ENCODE measurements at regions not wholly inside any gene's neighbourhood (a gene's known extent, or its start where the extent isn't known, plus 50 kb on each side); places are given as distances from the start of the nearest gene placed in this dataset.
"Not testable (repeated sequence)": the region's sequence is repeated elsewhere in the genome, so short reads cannot be mapped to it uniquely, and the experiment has no call there.

DNA sequence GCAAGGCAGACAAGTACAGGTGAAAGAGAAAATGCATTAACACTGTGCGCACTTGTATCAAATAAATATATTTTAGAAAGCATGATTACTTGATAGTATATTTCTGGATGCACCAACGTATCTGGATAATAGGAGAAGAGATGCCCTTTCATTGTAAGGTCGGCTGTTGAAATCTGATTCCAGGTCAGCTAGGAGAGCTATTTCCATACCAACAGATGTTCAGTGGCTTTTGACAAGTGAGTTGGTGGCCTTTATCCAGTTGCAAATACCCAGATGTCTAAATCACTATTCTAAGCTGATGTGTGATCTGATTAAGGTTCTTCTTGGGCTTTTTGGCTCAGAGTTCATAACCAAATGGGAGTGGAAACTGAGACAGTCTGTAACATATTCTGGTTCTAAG is 128.2 kb upstream of the TBCA start:
- Mint-ChIP-seq H3K36me3 (no peaks in the 10 kb centered on the region), H3K9me3 (no peaks in the 10 kb centered on the region), H3K27me3 (peaks cover 2 to 6% of the 10 kb centered on the region in 2 donors), H3K27ac (no peak overlapping the region), H3K4me3 (no peak overlapping the region), H3K4me1 (no peaks in the 10 kb centered on the region)
- Histone ChIP-seq H3K4me1 (ENCODE audit: control insufficient read depth in 1 of 2, extremely low read depth in 1 of 2, insufficient read depth in 2 of 2, low read length in 2 of 2) (no peaks in the 10 kb centered on the region), H3K36me3 (ENCODE audit: control insufficient read depth in 2 of 2, extremely low read depth in 1 of 2, insufficient read depth in 1 of 2, low read length in 1 of 2) (no peaks in the 10 kb centered on the region), H3K9me3 (no peaks in the 10 kb centered on the region), H3K27ac (ENCODE audit: low read length) (no peak overlapping the region), H3K27me3 (replicated peaks in 1 of 2; ENCODE audit: control insufficient read depth in 2 of 2, extremely low read depth in 1 of 2, insufficient read depth in 2 of 2, low read length in 1 of 2) (no peaks in the 10 kb centered on the region), H3K4me3 (ENCODE audit: control insufficient read depth in 1 of 2, extremely low read depth in 1 of 2, low read length in 1 of 2) (no peak overlapping the region)
- DNase-seq: no peak
- ChIA-PET POLR2A (no interaction called here), CTCF (no interaction called here)
- no peak for ATAC-seq (replicated peaks in 1 of 4)
- WGBS (ENCODE audit: insufficient coverage): 60% methylated on average over 1 of the region's 3 CpGs

DNA sequence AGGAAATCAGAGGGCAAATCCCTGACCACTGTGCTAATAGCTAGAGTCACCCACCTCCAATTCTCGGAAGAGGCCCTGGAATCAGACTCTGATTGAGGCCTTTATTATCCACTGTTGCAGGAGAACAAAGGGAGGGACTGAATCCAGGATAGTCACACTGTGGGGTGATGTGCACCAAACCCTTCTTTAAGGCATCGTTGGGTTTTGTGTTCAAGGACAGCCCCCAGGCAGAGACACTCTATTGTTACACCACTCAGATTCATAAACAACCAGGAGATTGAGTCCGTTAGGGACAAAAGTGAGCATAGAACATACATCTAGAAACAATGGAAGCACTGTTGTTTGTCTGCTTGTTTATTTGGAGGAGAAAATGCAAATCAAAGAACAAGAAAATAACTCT is 124.6 kb upstream of the TBCA start:
- Mint-ChIP-seq H3K4me3 (no peak overlapping the region), H3K36me3 (no peaks in the 10 kb centered on the region), H3K27ac (no peak overlapping the region), H3K27me3 (peaks cover 3 to 9% of the 10 kb centered on the region in 2 donors), H3K4me1 (no peaks in the 10 kb centered on the region), H3K9me3 (no peaks in the 10 kb centered on the region)
- Histone ChIP-seq H3K27ac (ENCODE audit: low read length) (no peak overlapping the region), H3K4me3 (ENCODE audit: control insufficient read depth in 1 of 2, extremely low read depth in 1 of 2, low read length in 1 of 2) (no peak overlapping the region), H3K36me3 (ENCODE audit: control insufficient read depth in 2 of 2, extremely low read depth in 1 of 2, insufficient read depth in 1 of 2, low read length in 1 of 2) (no peaks in the 10 kb centered on the region), H3K9me3 (no peaks in the 10 kb centered on the region), H3K27me3 (replicated peaks in 1 of 2; ENCODE audit: control insufficient read depth in 2 of 2, extremely low read depth in 1 of 2, insufficient read depth in 2 of 2, low read length in 1 of 2) (peaks cover 0 to 3% of the 10 kb centered on the region in 2 experiments), H3K4me1 (ENCODE audit: control insufficient read depth in 1 of 2, extremely low read depth in 1 of 2, insufficient read depth in 2 of 2, low read length in 2 of 2) (no peaks in the 10 kb centered on the region)
- ChIA-PET POLR2A (no interaction called here), CTCF (no interaction called here)
- DNase-seq (no peak), ATAC-seq (replicated peaks in 1 of 4) (no peak)
- no CpG with 5 or more reads among the region's 3 CpGs for WGBS (ENCODE audit: insufficient coverage)

DNA sequence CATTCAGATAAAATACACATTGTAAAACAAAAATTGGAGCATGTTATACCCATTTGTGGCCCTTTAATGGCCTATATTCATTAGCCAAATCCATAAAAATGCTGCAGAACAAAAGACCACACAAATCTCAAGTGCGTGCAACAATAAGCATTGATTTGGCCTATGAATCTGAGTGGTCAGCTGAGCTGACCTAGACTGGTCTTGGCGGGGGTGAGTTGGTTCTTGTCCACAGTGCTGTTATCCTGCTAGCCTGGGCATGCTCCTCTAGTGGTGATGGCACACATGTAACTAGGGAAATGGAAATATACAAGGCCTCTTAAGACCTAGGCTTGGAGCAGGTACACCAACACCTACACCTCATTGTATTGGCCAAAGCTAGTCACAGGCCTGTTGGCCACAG is 122.2 kb upstream of the TBCA start:
- H3K27ac ChIP-seq (ENCODE audit: low read length): no peak overlapping the region
- WGBS (ENCODE audit: insufficient coverage): no CpG with 5 or more reads among the region's 2 CpGs
- H3K9me3 ChIP-seq: no peaks in the 10 kb centered on the region
- POLR2A ChIA-PET: no interaction called here
- Mint-ChIP-seq H3K27ac (no peak overlapping the region), H3K27me3 (peaks cover 2 to 9% of the 10 kb centered on the region in 2 donors), H3K9me3 (no peaks in the 10 kb centered on the region), H3K36me3 (no peaks in the 10 kb centered on the region), H3K4me1 (no peaks in the 10 kb centered on the region), H3K4me3 (no peak overlapping the region)
- CTCF ChIA-PET: no interaction called here
- H3K4me1 ChIP-seq (ENCODE audit: control insufficient read depth in 1 of 2, extremely low read depth in 1 of 2, insufficient read depth in 2 of 2, low read length in 2 of 2): no peaks in the 10 kb centered on the region
- H3K36me3 ChIP-seq (ENCODE audit: control insufficient read depth in 2 of 2, extremely low read depth in 1 of 2, insufficient read depth in 1 of 2, low read length in 1 of 2): no peaks in the 10 kb centered on the region
- H3K27me3 ChIP-seq (replicated peaks in 1 of 2; ENCODE audit: control insufficient read depth in 2 of 2, extremely low read depth in 1 of 2, insufficient read depth in 2 of 2, low read length in 1 of 2): peaks cover 0 to 3% of the 10 kb centered on the region in 2 experiments
- no peak for ATAC-seq (replicated peaks in 1 of 4)
- H3K4me3 ChIP-seq (ENCODE audit: control insufficient read depth in 1 of 2, extremely low read depth in 1 of 2, low read length in 1 of 2): no peak overlapping the region
- DNase-seq: no peak

DNA sequence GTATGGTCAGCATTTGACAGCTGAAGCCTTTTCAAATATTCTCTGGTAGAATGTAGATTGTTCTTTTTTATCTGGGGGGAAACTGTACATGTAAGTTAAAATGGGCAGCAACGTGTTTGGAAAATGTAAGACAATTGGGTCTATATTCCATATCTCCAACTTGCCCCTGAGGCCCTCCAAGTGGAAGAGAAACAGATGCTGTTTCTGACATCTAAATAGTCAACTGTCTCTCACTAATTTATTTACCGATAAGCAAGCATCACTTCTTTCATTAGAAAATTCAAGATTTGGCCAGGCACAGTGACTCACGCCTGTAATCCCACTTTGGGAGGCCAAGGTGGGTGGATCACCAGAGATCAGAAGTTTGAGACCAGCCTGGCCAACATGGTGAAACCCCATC is 120.2 kb upstream of the TBCA start:
- POLR2A ChIA-PET: interaction anchor here in 1 of 2 donors (0.6 kb wide), 1 partner anchor 1589 kb away, joined by 6 read pairs; no protein-coding TSS in a partner anchor
- ATAC-seq (replicated peaks in 1 of 4): no peak
- Mint-ChIP-seq H3K36me3 (no peaks in the 10 kb centered on the region), H3K27me3 (peaks cover 2 to 9% of the 10 kb centered on the region in 2 donors), H3K4me3 (no peak overlapping the region), H3K27ac (no peak overlapping the region), H3K9me3 (no peaks in the 10 kb centered on the region), H3K4me1 (no peaks in the 10 kb centered on the region)
- no peaks in the 10 kb centered on the region for H3K9me3 ChIP-seq
- DNase-seq: no peak
- CTCF ChIA-PET: interaction anchor here in 1 of 2 donors (0.6 kb wide), 1 partner anchor 45 kb away, joined by 4 read pairs; no protein-coding TSS in a partner anchor
- H3K36me3 ChIP-seq (ENCODE audit: control insufficient read depth in 2 of 2, extremely low read depth in 1 of 2, insufficient read depth in 1 of 2, low read length in 1 of 2): no peaks in the 10 kb centered on the region
- H3K27ac ChIP-seq (ENCODE audit: low read length): no peak overlapping the region
- no peak overlapping the region for H3K4me3 ChIP-seq (ENCODE audit: control insufficient read depth in 1 of 2, extremely low read depth in 1 of 2, low read length in 1 of 2)
- WGBS (ENCODE audit: insufficient coverage): no CpG with 5 or more reads among the region's 3 CpGs
- H3K4me1 ChIP-seq (ENCODE audit: control insufficient read depth in 1 of 2, extremely low read depth in 1 of 2, insufficient read depth in 2 of 2, low read length in 2 of 2): no peaks in the 10 kb centered on the region
- H3K27me3 ChIP-seq (replicated peaks in 1 of 2; ENCODE audit: control insufficient read depth in 2 of 2, extremely low read depth in 1 of 2, insufficient read depth in 2 of 2, low read length in 1 of 2): peaks cover 0 to 6% of the 10 kb centered on the region in 2 experiments

DNA sequence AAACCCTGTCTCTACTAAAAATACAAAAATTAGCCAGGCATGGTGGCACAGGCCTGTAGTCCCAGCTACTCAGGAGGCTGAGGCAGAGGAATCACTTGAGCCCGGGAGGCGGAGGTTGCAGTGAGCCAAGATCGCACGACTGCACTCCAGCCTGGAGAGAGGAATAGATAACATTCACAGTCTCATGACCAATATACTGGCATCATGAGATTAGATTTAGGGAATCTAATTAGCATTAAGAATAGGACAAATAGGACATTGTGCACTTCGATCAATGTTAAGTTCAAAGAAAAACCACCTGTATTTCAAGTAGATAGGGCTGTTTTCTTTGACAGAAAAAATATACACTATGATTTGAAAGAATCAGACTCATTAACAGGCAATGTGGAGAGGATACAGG is 118.0 kb upstream of the TBCA start:
- H3K27ac ChIP-seq (ENCODE audit: low read length); POLR2A ChIA-PET; CTCF ChIA-PET; H3K27ac Mint-ChIP-seq; H3K9me3 ChIP-seq; H3K27me3 Mint-ChIP-seq; H3K36me3 ChIP-seq (ENCODE audit: control insufficient read depth in 2 of 2, extremely low read depth in 1 of 2, insufficient read depth in 1 of 2, low read length in 1 of 2); H3K4me3 Mint-ChIP-seq; H3K27me3 ChIP-seq (replicated peaks in 1 of 2; ENCODE audit: control insufficient read depth in 2 of 2, extremely low read depth in 1 of 2, insufficient read depth in 2 of 2, low read length in 1 of 2); ATAC-seq (replicated peaks in 1 of 4); H3K4me3 ChIP-seq (ENCODE audit: control insufficient read depth in 1 of 2, extremely low read depth in 1 of 2, low read length in 1 of 2); H3K4me1 Mint-ChIP-seq; H3K36me3 Mint-ChIP-seq; DNase-seq; H3K9me3 Mint-ChIP-seq; H3K4me1 ChIP-seq (ENCODE audit: control insufficient read depth in 1 of 2, extremely low read depth in 1 of 2, insufficient read depth in 2 of 2, low read length in 2 of 2): not testable (repeated sequence)
- WGBS (ENCODE audit: insufficient coverage): no CpG with 5 or more reads among the region's 5 CpGs

DNA sequence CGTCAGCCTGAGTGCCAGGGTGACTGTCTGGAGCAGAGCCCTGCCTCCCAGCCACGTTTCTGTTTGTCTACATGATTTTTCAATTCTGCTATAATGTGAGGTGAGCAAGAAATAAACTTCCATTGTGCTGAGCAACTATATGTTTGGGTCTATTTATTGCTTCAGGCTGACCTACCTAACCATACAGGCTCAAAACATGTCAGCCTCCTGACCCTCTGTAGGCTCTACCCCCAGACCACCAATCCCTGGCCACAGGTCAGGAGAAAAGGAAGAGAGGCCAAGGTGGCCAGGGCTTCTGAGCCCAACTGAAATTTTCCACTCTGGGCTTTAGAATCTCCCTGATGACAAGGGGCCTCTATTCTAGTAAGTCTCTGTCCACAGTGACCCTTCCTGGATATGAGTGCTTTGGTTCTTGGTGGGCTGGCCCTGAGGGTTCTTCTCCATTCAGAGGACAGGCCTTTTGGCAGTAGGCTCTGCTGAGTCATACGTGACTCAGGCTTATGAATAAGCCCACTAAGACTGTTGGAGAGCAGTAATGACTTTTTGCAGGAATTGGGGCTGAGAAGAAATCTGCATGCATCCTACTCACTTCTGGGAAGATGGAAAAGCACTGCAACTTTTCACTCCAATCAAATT is 117.2 kb upstream of the TBCA start:
- ATAC-seq (replicated peaks in 1 of 4): no peak
- CTCF ChIA-PET: no interaction called here
- H3K36me3 Mint-ChIP-seq: no peaks in the 10 kb centered on the region

More for the DNA sequence above, 117.2 kb upstream of the TBCA start:
- H3K36me3 ChIP-seq (ENCODE audit: control insufficient read depth in 2 of 2, extremely low read depth in 1 of 2, insufficient read depth in 1 of 2, low read length in 1 of 2): no peaks in the 10 kb centered on the region
- H3K27me3 Mint-ChIP-seq: no peaks in the 10 kb centered on the region
- H3K27me3 ChIP-seq (replicated peaks in 1 of 2; ENCODE audit: control insufficient read depth in 2 of 2, extremely low read depth in 1 of 2, insufficient read depth in 2 of 2, low read length in 1 of 2): peaks cover 0 to 6% of the 10 kb centered on the region in 2 experiments
- no peak for DNase-seq
- no peaks in the 10 kb centered on the region for H3K9me3 ChIP-seq
- H3K4me3 Mint-ChIP-seq: no peak overlapping the region
- H3K4me3 ChIP-seq (ENCODE audit: control insufficient read depth in 1 of 2, extremely low read depth in 1 of 2, low read length in 1 of 2): no peak overlapping the region
- H3K27ac Mint-ChIP-seq: no peak overlapping the region
- WGBS (ENCODE audit: insufficient coverage): 92% methylated on average over 2 of the region's 3 CpGs
- no peaks in the 10 kb centered on the region for H3K4me1 ChIP-seq (ENCODE audit: control insufficient read depth in 1 of 2, extremely low read depth in 1 of 2, insufficient read depth in 2 of 2, low read length in 2 of 2)
- POLR2A ChIA-PET: no interaction called here
- no peaks in the 10 kb centered on the region for H3K4me1 Mint-ChIP-seq
- no peak overlapping the region for H3K27ac ChIP-seq (ENCODE audit: low read length)
- no peaks in the 10 kb centered on the region for H3K9me3 Mint-ChIP-seq

Measured in T-cell (primary cell).